ENCODE measurements at regions not wholly inside any gene's neighbourhood (a gene's known extent, or its start where the extent isn't known, plus 50 kb on each side); places are given as distances from the start of the nearest gene placed in this dataset.
"Not testable (repeated sequence)": the region's sequence is repeated elsewhere in the genome, so short reads cannot be mapped to it uniquely, and the experiment has no call there.

GRCh38 chr11:22441831-22442230 is 103.7 kb downstream of the SLC17A6 start:
- Histone ChIP-seq H3K27ac (ENCODE audit: low read length) (no peak overlapping the region), H3K9me3 (no peaks in the 10 kb centered on the region), H3K36me3 (ENCODE audit: control insufficient read depth in 2 of 2, extremely low read depth in 1 of 2, insufficient read depth in 1 of 2, low read length in 1 of 2) (no peaks in the 10 kb centered on the region), H3K27me3 (replicated peaks in 1 of 2; ENCODE audit: control insufficient read depth in 2 of 2, extremely low read depth in 1 of 2, insufficient read depth in 2 of 2, low read length in 1 of 2) (no peaks in the 10 kb centered on the region), H3K4me1 (ENCODE audit: control insufficient read depth in 1 of 2, extremely low read depth in 1 of 2, insufficient read depth in 2 of 2, low read length in 2 of 2) (no peaks in the 10 kb centered on the region), H3K4me3 (ENCODE audit: control insufficient read depth in 1 of 2, extremely low read depth in 1 of 2, low read length in 1 of 2) (no peak overlapping the region)
- H3K27ac Mint-ChIP-seq, result no peak overlapping the region
- H3K4me3 Mint-ChIP-seq, result no peak overlapping the region
- peaks cover 0 to 3% of the 10 kb centered on the region in 2 donors for H3K27me3 Mint-ChIP-seq
- ATAC-seq (replicated peaks in 1 of 4), result no peak
- no peak for DNase-seq
- ChIA-PET CTCF (no interaction called here), POLR2A (no interaction called here)
- no peaks in the 10 kb centered on the region for H3K36me3 Mint-ChIP-seq
- WGBS (ENCODE audit: insufficient coverage), result no CpG with 5 or more reads among the region's 1 CpG
- H3K9me3 Mint-ChIP-seq, result peaks cover 0 to 3% (median 0%) of the 10 kb centered on the region in 3 donors
- no peaks in the 10 kb centered on the region for H3K4me1 Mint-ChIP-seq

- WGBS (ENCODE audit: insufficient coverage), result no CpG with 5 or more reads among the region's 7 CpGs
- CTCF ChIA-PET, result not testable (repeated sequence)
Measured at GRCh38 chr11:22435582-22435981, 97.4 kb downstream of the SLC17A6 start.

GRCh38 chr11:22433517-22433916 is 95.3 kb downstream of the SLC17A6 start:
- H3K9me3 ChIP-seq, result no peaks in the 10 kb centered on the region
- Mint-ChIP-seq H3K27ac (no peak overlapping the region), H3K9me3 (peaks cover 0 to 3% (median 0%) of the 10 kb centered on the region in 3 donors), H3K4me3 (peak overlapping the region in 1 of 3 donors; percentile 72), H3K4me1 (peaks cover 13 to 18% (median 15%) of the 10 kb centered on the region in 3 donors), H3K36me3 (no peaks in the 10 kb centered on the region), H3K27me3 (peaks cover 23 to 37% of the 10 kb centered on the region in 2 donors)
- DNase-seq (no peak), ATAC-seq (replicated peaks in 1 of 4) (no peak)
- CTCF ChIA-PET, result no interaction called here
- H3K4me3 ChIP-seq (ENCODE audit: control insufficient read depth in 1 of 2, extremely low read depth in 1 of 2, low read length in 1 of 2), result no peak overlapping the region
- peaks cover 4 to 12% of the 10 kb centered on the region in 2 experiments for H3K27me3 ChIP-seq (replicated peaks in 1 of 2; ENCODE audit: control insufficient read depth in 2 of 2, extremely low read depth in 1 of 2, insufficient read depth in 2 of 2, low read length in 1 of 2)
- H3K36me3 ChIP-seq (ENCODE audit: control insufficient read depth in 2 of 2, extremely low read depth in 1 of 2, insufficient read depth in 1 of 2, low read length in 1 of 2), result no peaks in the 10 kb centered on the region
- H3K27ac ChIP-seq (ENCODE audit: low read length), result no peak overlapping the region
- POLR2A ChIA-PET, result no interaction called here
- WGBS (ENCODE audit: insufficient coverage), result no CpG with 5 or more reads among the region's 5 CpGs
- no peaks in the 10 kb centered on the region for H3K4me1 ChIP-seq (ENCODE audit: control insufficient read depth in 1 of 2, extremely low read depth in 1 of 2, insufficient read depth in 2 of 2, low read length in 2 of 2)

More at GRCh38 chr11:22435582-22435981, 97.4 kb downstream of the SLC17A6 start:
- H3K9me3 ChIP-seq; DNase-seq; H3K4me3 Mint-ChIP-seq; H3K4me1 ChIP-seq (ENCODE audit: control insufficient read depth in 1 of 2, extremely low read depth in 1 of 2, insufficient read depth in 2 of 2, low read length in 2 of 2); H3K9me3 Mint-ChIP-seq; H3K27ac ChIP-seq (ENCODE audit: low read length); ATAC-seq (replicated peaks in 1 of 4); H3K36me3 ChIP-seq (ENCODE audit: control insufficient read depth in 2 of 2, extremely low read depth in 1 of 2, insufficient read depth in 1 of 2, low read length in 1 of 2); H3K27ac Mint-ChIP-seq; H3K36me3 Mint-ChIP-seq; H3K4me3 ChIP-seq (ENCODE audit: control insufficient read depth in 1 of 2, extremely low read depth in 1 of 2, low read length in 1 of 2): not testable (repeated sequence)
- Mint-ChIP-seq H3K4me1 (peaks cover 13 to 18% (median 15%) of the 10 kb centered on the region in 3 donors), H3K27me3 (peaks cover 23 to 30% of the 10 kb centered on the region in 2 donors)
- H3K27me3 ChIP-seq (replicated peaks in 1 of 2; ENCODE audit: control insufficient read depth in 2 of 2, extremely low read depth in 1 of 2, insufficient read depth in 2 of 2, low read length in 1 of 2), result peaks cover 4 to 12% of the 10 kb centered on the region in 2 experiments
- POLR2A ChIA-PET, result interaction anchor here in 1 of 2 donors (0.6 kb wide), 1 partner anchor 207 kb away, joined by 8 read pairs; no protein-coding TSS in a partner anchor

- Mint-ChIP-seq H3K9me3 (peaks cover 0 to 3% (median 0%) of the 10 kb centered on the region in 3 donors), H3K4me3 (peak overlapping the region in 1 of 3 donors; percentile 72), H3K27me3 (peaks cover 23 to 40% of the 10 kb centered on the region in 2 donors), H3K36me3 (no peaks in the 10 kb centered on the region), H3K4me1 (peaks cover 13 to 18% (median 15%) of the 10 kb centered on the region in 3 donors), H3K27ac (no peak overlapping the region)
- DNase-seq (no peak), ATAC-seq (replicated peaks in 1 of 4) (no peak)
- Histone ChIP-seq H3K27ac (ENCODE audit: low read length) (no peak overlapping the region), H3K4me3 (ENCODE audit: control insufficient read depth in 1 of 2, extremely low read depth in 1 of 2, low read length in 1 of 2) (no peak overlapping the region), H3K9me3 (no peaks in the 10 kb centered on the region), H3K36me3 (ENCODE audit: control insufficient read depth in 2 of 2, extremely low read depth in 1 of 2, insufficient read depth in 1 of 2, low read length in 1 of 2) (no peaks in the 10 kb centered on the region), H3K4me1 (ENCODE audit: control insufficient read depth in 1 of 2, extremely low read depth in 1 of 2, insufficient read depth in 2 of 2, low read length in 2 of 2) (no peaks in the 10 kb centered on the region), H3K27me3 (replicated peaks in 1 of 2; ENCODE audit: control insufficient read depth in 2 of 2, extremely low read depth in 1 of 2, insufficient read depth in 2 of 2, low read length in 1 of 2) (peaks cover 4 to 12% of the 10 kb centered on the region in 2 experiments)
- POLR2A ChIA-PET, result no interaction called here
- WGBS (ENCODE audit: insufficient coverage), result 39% methylated on average over 5 of the region's 5 CpGs
- CTCF ChIA-PET, result no interaction called here
Measured at GRCh38 chr11:22433094-22433455, 94.9 kb downstream of the SLC17A6 start.

- no peak overlapping the region for H3K27ac Mint-ChIP-seq
- Histone ChIP-seq H3K9me3 (no peaks in the 10 kb centered on the region), H3K4me3 (ENCODE audit: control insufficient read depth in 1 of 2, extremely low read depth in 1 of 2, low read length in 1 of 2) (no peak overlapping the region), H3K36me3 (ENCODE audit: control insufficient read depth in 2 of 2, extremely low read depth in 1 of 2, insufficient read depth in 1 of 2, low read length in 1 of 2) (no peaks in the 10 kb centered on the region), H3K4me1 (ENCODE audit: control insufficient read depth in 1 of 2, extremely low read depth in 1 of 2, insufficient read depth in 2 of 2, low read length in 2 of 2) (no peaks in the 10 kb centered on the region), H3K27ac (ENCODE audit: low read length) (no peak overlapping the region), H3K27me3 (replicated peaks in 1 of 2; ENCODE audit: control insufficient read depth in 2 of 2, extremely low read depth in 1 of 2, insufficient read depth in 2 of 2, low read length in 1 of 2) (peaks cover 4 to 12% of the 10 kb centered on the region in 2 experiments)
- H3K9me3 Mint-ChIP-seq, result no peaks in the 10 kb centered on the region
- peak overlapping the region in 2 of 3 donors; percentile 32 to 72 for H3K4me3 Mint-ChIP-seq
- ATAC-seq (replicated peaks in 1 of 4) (peak in 1 of 4 experiments; percentile 38), DNase-seq (peak in 5 of 35 experiments; percentile 0 to 1 (median 0))
- H3K36me3 Mint-ChIP-seq, result no peaks in the 10 kb centered on the region
- CTCF ChIA-PET, result no interaction called here
- H3K27me3 Mint-ChIP-seq, result peaks cover 23 to 46% of the 10 kb centered on the region in 2 donors
- WGBS (ENCODE audit: insufficient coverage), result 9% methylated on average over 29 of the region's 40 CpGs
- peaks cover 13 to 18% (median 15%) of the 10 kb centered on the region in 3 donors for H3K4me1 Mint-ChIP-seq
- POLR2A ChIA-PET, result interaction anchor here in 1 of 2 donors (0.8 kb wide), 1 partner anchor 8 kb away, joined by 3 read pairs; no protein-coding TSS in a partner anchor
Measured at GRCh38 chr11:22432291-22433093, 94.3 kb downstream of the SLC17A6 start.

GRCh38 chr11:22431106-22431505 is 92.9 kb downstream of the SLC17A6 start:
- Histone ChIP-seq H3K27me3 (replicated peaks in 1 of 2; ENCODE audit: control insufficient read depth in 2 of 2, extremely low read depth in 1 of 2, insufficient read depth in 2 of 2, low read length in 1 of 2) (peaks cover 4 to 12% of the 10 kb centered on the region in 2 experiments), H3K4me3 (ENCODE audit: control insufficient read depth in 1 of 2, extremely low read depth in 1 of 2, low read length in 1 of 2) (no peak overlapping the region), H3K36me3 (ENCODE audit: control insufficient read depth in 2 of 2, extremely low read depth in 1 of 2, insufficient read depth in 1 of 2, low read length in 1 of 2) (no peaks in the 10 kb centered on the region), H3K4me1 (ENCODE audit: control insufficient read depth in 1 of 2, extremely low read depth in 1 of 2, insufficient read depth in 2 of 2, low read length in 2 of 2) (no peaks in the 10 kb centered on the region), H3K27ac (ENCODE audit: low read length) (no peak overlapping the region), H3K9me3 (no peaks in the 10 kb centered on the region)
- ChIA-PET POLR2A (no interaction called here), CTCF (no interaction called here)
- Mint-ChIP-seq H3K27ac (no peak overlapping the region), H3K36me3 (no peaks in the 10 kb centered on the region), H3K4me3 (no peak overlapping the region), H3K4me1 (peaks cover 13 to 18% (median 15%) of the 10 kb centered on the region in 3 donors), H3K27me3 (peaks cover 23 to 47% of the 10 kb centered on the region in 2 donors), H3K9me3 (no peaks in the 10 kb centered on the region)
- no peak for DNase-seq
- WGBS (ENCODE audit: insufficient coverage), result no CpG with 5 or more reads among the region's 3 CpGs
- no peak for ATAC-seq (replicated peaks in 1 of 4)

Data from T-cell (primary cell).